RPMI7951 (cell line): ENCODE measurements at regions not wholly inside any gene's neighbourhood (a gene's known extent, or its start where the extent isn't known, plus 50 kb on each side); places are given as distances from the start of the nearest gene placed in this dataset.

ENCODE experiments used
- DNase-seq: peaks from one replicate; pipeline ENCODE4 v3.0.0-alpha.2; 2012; ENCODE audit warnings: low read depth

DNA sequence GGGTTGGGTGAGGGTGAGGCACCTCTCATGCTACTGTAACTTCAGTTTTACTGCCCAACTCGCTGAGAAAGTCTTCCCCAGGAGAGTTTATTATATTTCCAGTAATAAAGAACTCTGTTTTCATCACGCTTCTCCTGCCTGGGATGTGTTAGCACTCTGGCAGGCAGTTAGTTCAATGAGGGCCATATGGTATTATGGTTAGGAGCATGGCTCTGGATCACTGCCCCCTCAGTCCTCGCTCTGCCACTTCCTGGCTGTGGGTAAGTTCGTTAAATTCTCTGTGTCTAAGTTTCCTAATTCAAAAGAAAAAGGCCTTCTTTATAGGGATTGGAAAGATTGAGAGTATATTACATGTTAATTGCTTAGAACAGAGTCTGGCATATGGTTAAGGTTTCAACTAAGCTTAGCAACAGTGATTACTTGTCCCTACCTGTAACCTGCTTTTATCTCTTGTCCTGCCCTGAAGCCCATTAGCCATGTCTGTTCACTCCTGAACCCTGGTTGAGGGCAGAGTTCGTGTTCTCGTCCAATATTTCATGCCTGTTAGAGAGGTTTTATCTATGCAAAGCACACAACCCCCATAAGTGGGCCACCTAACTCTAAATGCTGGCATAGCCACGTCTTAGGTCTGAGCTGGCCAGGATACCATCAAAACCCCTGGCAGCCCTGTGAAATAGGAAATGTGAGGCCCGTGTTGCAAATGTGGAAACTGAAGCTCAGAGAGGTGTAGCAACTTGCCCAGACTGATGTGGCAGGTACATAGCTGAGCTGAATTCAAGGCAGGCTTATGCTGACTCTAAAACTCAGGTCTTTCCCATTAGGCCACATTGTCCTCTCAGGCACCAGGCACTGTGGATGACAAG, 342.5 kb upstream of the JARID2 start:
- DNase-seq = no peak

DNA sequence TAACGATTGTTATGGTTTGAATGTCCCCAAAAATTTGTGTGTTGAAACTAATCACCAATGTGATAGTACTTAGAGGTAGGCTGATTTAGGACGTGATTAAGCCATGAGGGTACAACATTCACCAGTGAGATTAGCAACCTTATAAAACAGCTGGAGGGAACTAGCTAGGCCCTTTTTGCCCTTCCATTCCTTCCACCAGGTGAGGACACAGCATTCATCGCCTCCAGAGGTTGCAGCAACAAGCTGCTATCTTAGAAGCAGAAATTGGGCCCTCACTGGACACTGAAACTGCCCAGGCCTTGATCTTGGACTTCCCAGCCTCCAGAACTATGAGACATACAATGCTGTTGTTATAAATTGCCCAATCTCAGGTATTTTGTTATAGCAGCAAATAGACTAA, 340.7 kb upstream of the JARID2 start:
- DNase-seq = no peak

GRCh38 chr6:14906621-14907020, 339.2 kb upstream of the JARID2 start:
- DNase-seq = no peak

DNA sequence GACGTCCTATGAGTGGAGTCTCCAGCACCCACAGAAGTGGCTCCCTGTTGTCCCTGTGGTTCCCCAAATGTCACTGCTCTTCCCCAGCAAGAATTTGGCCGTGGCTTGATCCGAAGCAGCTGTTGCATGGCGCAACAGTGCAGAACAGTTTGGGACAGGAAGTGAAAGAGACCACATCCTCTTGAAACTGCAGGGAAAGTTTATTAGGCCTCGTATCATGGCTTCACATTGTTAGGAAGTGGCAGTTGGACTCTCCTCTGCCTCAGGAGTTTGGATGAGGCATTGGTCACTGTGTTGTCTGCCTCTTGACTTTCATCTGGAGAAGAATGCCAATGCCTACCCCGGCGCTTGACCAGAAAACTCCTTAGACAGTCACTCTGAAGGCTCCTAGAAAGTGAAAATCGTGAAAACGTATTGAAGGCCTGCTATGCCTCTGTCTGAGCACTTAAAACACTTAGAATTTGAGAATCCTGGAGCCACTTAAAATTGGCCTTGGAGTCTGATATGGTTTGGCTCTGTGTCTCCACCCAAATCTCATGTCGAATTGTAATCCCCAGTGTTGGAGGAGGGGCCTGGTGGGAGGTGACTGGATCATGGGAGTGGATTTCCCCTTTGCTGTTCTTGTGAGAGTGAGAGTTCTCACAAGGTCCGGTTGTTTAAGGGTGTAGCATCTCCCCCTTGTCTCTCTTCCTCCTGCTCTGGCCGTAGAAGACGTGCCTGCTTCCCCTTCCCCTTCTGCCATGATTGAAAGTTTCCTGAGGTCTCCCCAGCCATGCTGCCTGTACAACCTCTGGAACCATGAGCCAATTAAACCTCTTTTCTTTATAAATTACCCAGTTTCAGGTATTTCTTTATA, 334.9 kb upstream of the JARID2 start:
- peak; percentile 75 for DNase-seq

DNA sequence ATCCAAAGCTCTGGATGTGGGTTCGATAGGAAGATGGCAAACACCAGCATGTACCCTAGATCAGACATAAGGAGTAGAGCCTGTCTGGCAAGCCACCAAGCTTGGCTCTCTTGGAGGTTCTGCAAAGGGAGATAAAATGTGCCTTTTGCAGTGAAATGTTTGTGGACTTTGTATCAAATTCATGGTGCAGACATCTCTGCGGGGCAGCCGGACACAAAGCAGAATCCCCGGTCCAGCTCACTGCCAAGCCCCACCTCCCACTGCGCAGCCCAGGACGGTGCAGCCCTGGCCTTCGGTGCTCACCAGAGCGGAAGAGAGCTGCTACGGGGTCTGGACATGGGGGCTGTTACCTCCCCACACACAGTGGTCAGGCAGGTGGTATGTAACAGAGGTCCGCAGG, 333.6 kb upstream of the JARID2 start:
- DNase-seq = no peak

DNA sequence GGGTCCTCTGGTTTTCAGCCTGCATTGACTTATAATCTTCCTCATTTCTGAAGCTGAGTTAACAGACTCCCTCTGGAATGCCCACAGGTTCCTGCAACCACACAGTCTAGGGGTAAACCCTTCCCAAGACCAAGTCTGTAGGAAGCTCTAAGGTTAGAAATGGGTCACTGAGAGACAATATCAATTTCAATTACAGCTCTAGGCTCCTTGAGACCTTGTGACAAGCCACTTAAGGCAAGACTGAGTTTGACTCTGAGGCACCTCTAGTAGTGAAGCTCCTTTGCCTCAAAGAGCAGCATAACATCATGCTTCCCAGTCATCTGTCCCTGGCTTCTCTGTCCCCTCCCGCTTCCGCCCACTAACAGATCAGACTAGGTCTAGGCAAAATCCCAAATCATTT, 333.2 kb upstream of the JARID2 start:
- DNase-seq = no peak

DNA sequence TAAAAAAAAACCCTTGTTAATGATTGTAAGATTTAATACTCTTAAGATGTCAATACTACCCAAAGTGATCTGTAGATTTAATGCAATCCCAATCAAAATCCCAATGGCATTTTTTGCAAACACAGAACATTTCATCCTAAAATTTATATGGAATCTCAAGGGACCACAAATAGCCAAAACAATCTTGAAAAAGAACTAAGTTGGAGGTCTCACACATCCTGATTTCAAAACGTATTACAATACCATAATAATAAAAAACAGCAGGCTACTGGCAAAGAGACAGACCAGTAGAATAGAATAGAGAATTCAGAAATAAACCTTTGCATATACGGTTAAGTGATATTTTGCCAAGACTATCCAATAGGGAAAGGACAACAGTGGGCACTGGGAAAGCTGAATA, 331.9 kb upstream of the JARID2 start:
- DNase-seq = no peak

GRCh38 chr6:14915888-14916832, 329.7 kb upstream of the JARID2 start:
- DNase-seq = no peak

DNA sequence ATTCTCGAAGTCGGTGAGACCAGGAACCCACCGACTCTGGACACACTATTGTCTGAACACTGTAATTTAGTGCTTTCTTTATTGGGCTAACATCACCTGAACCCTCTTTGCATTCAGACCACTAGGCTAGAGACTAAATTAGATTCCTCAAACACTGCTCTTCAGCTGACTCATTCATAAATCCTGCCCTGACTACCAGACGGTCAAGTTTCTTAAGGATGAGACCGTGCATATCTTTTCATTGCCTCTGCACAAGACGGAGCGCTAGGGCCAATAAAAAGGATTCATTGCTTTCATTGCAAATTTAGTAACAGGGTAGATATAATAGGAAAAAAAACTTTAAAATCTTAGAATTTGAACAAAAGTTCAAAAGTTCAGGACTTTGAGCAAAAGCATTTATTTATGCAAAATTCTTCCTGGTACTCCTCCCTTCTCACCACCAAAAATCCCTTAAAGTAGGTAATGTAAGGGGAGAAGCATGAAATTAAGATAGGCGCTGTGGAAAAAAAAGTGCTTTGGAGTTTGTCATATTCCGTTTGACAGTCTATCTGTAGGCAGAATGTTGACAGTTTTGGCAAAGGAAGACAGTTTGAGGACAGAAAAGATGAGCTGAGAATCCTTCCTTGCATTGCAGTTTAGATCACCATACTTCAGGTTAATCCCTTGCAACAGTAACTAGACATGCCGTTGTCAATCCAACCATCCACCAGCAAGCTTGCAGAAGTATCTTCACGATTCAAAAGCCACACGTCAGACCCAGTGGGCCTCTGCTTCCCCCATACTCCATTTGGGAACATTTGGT, 328.6 kb upstream of the JARID2 start:
- DNase-seq = peak; percentile 31

DNA sequence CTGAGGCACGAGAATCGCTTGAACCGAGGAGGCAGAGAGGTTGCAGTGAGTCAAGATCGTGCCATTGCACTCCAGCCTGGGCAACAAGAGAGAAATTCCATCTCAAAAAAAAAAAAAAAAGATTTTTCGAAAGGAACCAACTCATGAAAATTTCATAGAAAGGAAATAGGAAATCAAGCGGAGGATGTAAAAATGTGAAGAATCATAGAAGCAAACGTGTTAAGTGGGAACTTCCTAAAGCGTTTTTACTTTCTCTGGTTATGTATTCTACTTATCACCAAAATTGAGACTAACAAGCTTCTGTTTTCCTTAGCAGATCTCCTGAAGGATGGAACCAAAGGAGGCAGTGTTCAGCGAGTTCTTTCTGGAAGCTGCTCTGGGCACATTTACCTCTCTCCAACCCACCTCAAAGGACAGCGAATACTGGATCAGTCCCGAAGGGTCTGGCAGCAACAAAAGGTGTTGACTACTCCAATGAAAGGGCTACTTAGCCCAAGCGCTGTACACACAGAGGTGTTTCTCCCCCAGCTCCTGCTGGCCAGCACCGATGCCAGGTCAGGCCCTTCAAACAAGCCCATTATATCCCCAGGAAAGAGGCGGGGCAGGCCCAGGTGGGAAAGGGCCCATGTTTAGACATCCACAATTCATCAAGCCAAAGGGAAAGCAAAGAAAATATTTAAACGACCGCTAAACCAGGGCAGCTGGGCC, 327.5 kb upstream of the JARID2 start:
- DNase-seq = no peak

DNA sequence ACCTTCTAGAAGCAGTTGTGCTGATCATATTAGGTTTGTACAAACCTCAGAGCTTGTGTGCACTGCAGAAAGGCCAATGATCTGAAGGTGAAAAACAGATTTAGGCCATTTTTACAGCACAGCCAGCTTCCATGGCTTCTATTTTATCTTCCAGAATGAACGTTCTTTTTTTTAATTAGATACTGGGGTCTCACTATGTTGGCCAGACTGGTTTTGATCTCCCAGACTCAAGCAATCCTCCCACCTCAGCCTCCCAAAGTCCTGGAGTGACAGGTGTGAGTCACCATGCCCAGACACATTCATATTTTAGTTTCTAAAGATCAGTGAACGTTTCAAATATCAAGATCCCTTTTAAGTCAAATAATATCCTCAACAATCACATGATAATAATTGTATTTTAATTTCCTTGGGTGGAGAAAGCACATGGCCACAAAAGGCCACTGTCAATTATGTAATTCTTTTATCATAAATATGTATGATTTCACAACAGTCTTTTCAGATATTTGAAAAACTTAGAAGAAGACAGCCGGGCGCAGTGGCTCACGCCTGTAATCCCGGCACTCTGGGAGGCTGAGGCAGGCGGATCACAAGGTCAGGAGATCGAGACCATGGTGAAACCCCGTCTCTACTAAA, 326.7 kb upstream of the JARID2 start:
- no peak for DNase-seq

GRCh38 chr6:14920276-14920675, 325.6 kb upstream of the JARID2 start:
- DNase-seq = no peak

GRCh38 chr6:14921170-14921569, 324.7 kb upstream of the JARID2 start:
- DNase-seq = peak; percentile 89

GRCh38 chr6:14921878-14922671, 323.8 kb upstream of the JARID2 start:
- peak; percentile 81 for DNase-seq

GRCh38 chr6:14922706-14923460, 323.0 kb upstream of the JARID2 start:
- DNase-seq = no peak

- DNase-seq = no peak
Measured at GRCh38 chr6:14924126-14925024, 321.5 kb upstream of the JARID2 start.

GRCh38 chr6:14925025-14925698, 320.7 kb upstream of the JARID2 start:
- DNase-seq = no peak
